MCF 10A (cell line): ENCODE measurements at regions not wholly inside any gene's neighbourhood (a gene's known extent, or its start where the extent isn't known, plus 50 kb on each side); places are given as distances from the start of the nearest gene placed in this dataset.
A peak's percentile ranks its signal among the peaks of the same experiment; 100 is the strongest.

ENCODE experiments used
- BruUV-seq: library from RNA; stranded (reverse); fragments of 400-500 nt; replicated peaks from 2 replicates; lab custom pipeline; 2021; lab: Mats Ljungman, UMichigan
- CTCF ChIA-PET: fragments of 300-600 bp; sonication (Branson Sonifier 250); formaldehyde crosslinking; extraction: SDS; loops from one replicate; lab custom pipeline; 2021; ENCODE audit warnings: antibody characterized with exemption, inconsistent platforms; lab: Yijun Ruan, JAX
- POLR2A ChIA-PET: fragments of 300-600, 350-650 bp; sonication (Branson Sonifier 250); formaldehyde crosslinking; extraction: SDS; loops from one replicate; lab custom pipeline; 2020; ENCODE audit warnings: antibody characterized with exemption, inconsistent platforms; lab: Yijun Ruan, JAX
- DNase-seq: peaks from one replicate; pipeline ENCODE4 v3.0.0-alpha.2; 2018; ENCODE audit not compliant: unreplicated experiment
- H3K27ac Mint-ChIP-seq: one replicate; pipeline ENCODE4 v1.8.0; 2022; ENCODE audit warnings: mild to moderate bottlenecking, low read depth, mixed read lengths; ENCODE audit not compliant: unreplicated experiment
- H3K27me3 Mint-ChIP-seq: one replicate; pipeline ENCODE4 v1.8.0; 2022; ENCODE audit warnings: mixed read lengths; ENCODE audit not compliant: insufficient read depth, unreplicated experiment
- H3K36me3 Mint-ChIP-seq: one replicate; pipeline ENCODE4 v1.8.0; 2022; ENCODE audit warnings: mild to moderate bottlenecking, moderate library complexity, mixed read lengths; ENCODE audit not compliant: insufficient read depth, unreplicated experiment
- H3K4me1 Mint-ChIP-seq: one replicate; pipeline ENCODE4 v1.8.0; 2022; ENCODE audit warnings: mixed read lengths; ENCODE audit not compliant: insufficient read depth, unreplicated experiment
- H3K4me3 Mint-ChIP-seq: one replicate; pipeline ENCODE4 v1.8.0; 2022; ENCODE audit warnings: mild to moderate bottlenecking, moderate library complexity, mixed read lengths; ENCODE audit not compliant: unreplicated experiment
- H3K9me3 Mint-ChIP-seq: one replicate; pipeline ENCODE4 v1.8.0; 2022; ENCODE audit warnings: mixed read lengths; ENCODE audit not compliant: unreplicated experiment
- CTCF ChIP-seq: fragments of 200-600 bp; IDR thresholded peaks from one replicate; pipeline ENCODE4 v1.8.0; 2022; ENCODE audit warnings: antibody characterized with exemption, mild to moderate bottlenecking; ENCODE audit not compliant: unreplicated experiment
- intact Hi-C: fragments of 100-400 bp; cut with micrococcal nuclease; formaldehyde crosslinking; loops from 2 replicates; pipeline ENCODE4 v1.14.1; 2022

GRCh38 chr4:17063888-17064287 is 165.4 kb upstream of the LDB2 start:
- Mint-ChIP-seq H3K4me1 (peaks cover 28% of the 10 kb centered on the region), H3K27me3 (no peaks in the 10 kb centered on the region), H3K36me3 (peaks cover 5% of the 10 kb centered on the region), H3K27ac (no peak overlapping the region), H3K4me3 (no peak overlapping the region), H3K9me3 (no peaks in the 10 kb centered on the region)
- CTCF ChIA-PET, result no interaction called here
- no peak for DNase-seq
- intact Hi-C loops, result no loop called here
- POLR2A ChIA-PET, result interaction anchor here (0.6 kb wide), 1 partner anchor 911 kb away, joined by 3 read pairs; no protein-coding TSS in a partner anchor
- TF ChIP-seq CTCF, result no peak
- no TSS peak for BruUV-seq

- POLR2A ChIA-PET, result no interaction called here
- CTCF ChIA-PET, result no interaction called here
- no peak for TF ChIP-seq CTCF
- no TSS peak for BruUV-seq
- Mint-ChIP-seq H3K9me3 (no peaks in the 10 kb centered on the region), H3K4me3 (no peak overlapping the region), H3K4me1 (peaks cover 10% of the 10 kb centered on the region), H3K36me3 (peaks cover 5% of the 10 kb centered on the region), H3K27me3 (no peaks in the 10 kb centered on the region), H3K27ac (no peak overlapping the region)
- intact Hi-C loops, result no loop called here
- DNase-seq, result peak; percentile 15
Measured at GRCh38 chr4:17060230-17060629, 161.8 kb upstream of the LDB2 start.

- Mint-ChIP-seq H3K9me3 (no peaks in the 10 kb centered on the region), H3K4me3 (no peak overlapping the region), H3K27ac (no peak overlapping the region), H3K36me3 (peaks cover under 1% of the 10 kb centered on the region), H3K27me3 (no peaks in the 10 kb centered on the region), H3K4me1 (peaks cover 12% of the 10 kb centered on the region)
- DNase-seq, result no peak
- intact Hi-C loops, result no loop called here
- BruUV-seq, result no TSS peak
- POLR2A ChIA-PET, result no interaction called here
- CTCF ChIA-PET, result no interaction called here
- TF ChIP-seq CTCF, result no peak
Measured at GRCh38 chr4:17058916-17059741, 160.7 kb upstream of the LDB2 start.

DNA sequence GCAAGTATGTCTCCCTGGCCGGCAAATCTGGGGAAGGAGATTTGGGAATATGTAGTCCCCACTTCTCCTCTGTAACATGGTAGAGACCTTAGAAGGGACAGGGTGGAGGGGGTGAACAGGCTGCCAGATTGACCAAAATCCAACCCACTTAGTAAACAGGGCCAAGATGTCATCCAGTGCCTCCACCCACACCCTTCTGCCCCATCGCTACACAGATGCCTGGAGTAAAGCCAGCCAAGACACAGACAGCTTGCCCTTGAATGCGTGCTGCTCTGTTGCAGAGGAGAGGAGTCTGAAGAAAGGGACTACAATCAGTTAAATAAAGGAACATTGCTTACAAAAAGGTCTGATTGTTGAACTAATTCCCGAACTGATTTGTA is 160.1 kb upstream of the LDB2 start:
- Mint-ChIP-seq H3K27ac (no peak overlapping the region), H3K27me3 (no peaks in the 10 kb centered on the region), H3K36me3 (no peaks in the 10 kb centered on the region), H3K4me1 (peaks cover 12% of the 10 kb centered on the region), H3K4me3 (no peak overlapping the region), H3K9me3 (no peaks in the 10 kb centered on the region)
- ChIA-PET POLR2A (interaction anchor here (0.6 kb wide), 1 partner anchor 851 kb away, joined by 3 read pairs; no protein-coding TSS in a partner anchor), CTCF (no interaction called here)
- no TSS peak for BruUV-seq
- intact Hi-C loops, result no loop called here
- DNase-seq, result no peak
- TF ChIP-seq CTCF, result no peak
